Astrocyte of the spinal cord (primary cell): ENCODE measurements at regions not wholly inside any gene's neighbourhood (a gene's known extent, or its start where the extent isn't known, plus 50 kb on each side); places are given as distances from the start of the nearest gene placed in this dataset.
"Not testable (repeated sequence)": the region's sequence is repeated elsewhere in the genome, so short reads cannot be mapped to it uniquely, and the experiment has no call there.

Source experiments
- DNase-seq: peaks from one replicate; pipeline ENCODE4 v3.0.0; 2011; ENCODE audit warnings: low read depth, low spot score
- H3K4me3 ChIP-seq: 2 replicates; pipeline ENCODE4 v1.5.1; 2011; ENCODE audit warnings: low read depth, mild to moderate bottlenecking, low read length, moderate library complexity
- CTCF ChIP-seq: IDR thresholded peaks from 2 replicates; pipeline ENCODE4 v1.5.1; 2012; ENCODE audit warnings: low read depth, mild to moderate bottlenecking, low read length, inconsistent platforms
- in situ Hi-C: cut with HindIII; loops from 2 replicates; pipeline ENCODE4 v1.10.0; 2017; ENCODE audit warnings: low sequenced_read_pairs

- TF ChIP-seq CTCF = no peak
- in situ Hi-C loops = no loop called here
- no peak overlapping the region for H3K4me3 ChIP-seq
- no peak for DNase-seq
Observed at GRCh38 chr3:98710067-98710659, 53.0 kb upstream of the ST3GAL6 start.

GRCh38 chr3:98711426-98711825, 51.7 kb upstream of the ST3GAL6 start:
- no peak overlapping the region for H3K4me3 ChIP-seq
- TF ChIP-seq CTCF = no peak
- DNase-seq = no peak
- in situ Hi-C loops = no loop called here

GRCh38 chr3:98712726-98713125, 50.4 kb upstream of the ST3GAL6 start:
- no peak for TF ChIP-seq CTCF
- no peak overlapping the region for H3K4me3 ChIP-seq
- no peak for DNase-seq
- in situ Hi-C loops = no loop called here

GRCh38 chr3:98713332-98713731, 49.8 kb upstream of the ST3GAL6 start:
- H3K4me3 ChIP-seq = not testable (repeated sequence)

More at GRCh38 chr3:98713332-98713731, 49.8 kb upstream of the ST3GAL6 start:
- in situ Hi-C loops, DNase-seq: not testable (repeated sequence)
